DND-41 (cell line): ENCODE measurements at regions not wholly inside any gene's neighbourhood (a gene's known extent, or its start where the extent isn't known, plus 50 kb on each side); places are given as distances from the start of the nearest gene placed in this dataset.

Experiments used
- ATAC-seq: fragments of 200-7000 bp; cut with Tn5 transposase; 3 replicates; pipeline ENCODE4 v1.9.1; 2021; ENCODE audit warnings: low read depth; ENCODE audit not compliant: insufficient read depth
- DNase-seq: peaks from one replicate; pipeline ENCODE4 v3.0.0-alpha.2; 2020
- H2AFZ ChIP-seq: 2 replicates; pipeline ENCODE4 v1.6.0; 2012; ENCODE audit warnings: low read depth, low read length
- H3K27ac ChIP-seq: 2 replicates; pipeline ENCODE4 v1.5.1; 2012; ENCODE audit warnings: low read length, inconsistent platforms
- H3K27me3 ChIP-seq: fragments of 200-600 bp; sonication (generic); 2 replicates; pipeline ENCODE4 v1.6.0; 2012; ENCODE audit warnings: low read length, mild to moderate bottlenecking, inconsistent platforms; ENCODE audit not compliant: insufficient read depth, poor library complexity
- H3K36me3 ChIP-seq: 2 replicates; pipeline ENCODE4 v1.5.1; 2012; ENCODE audit warnings: low read length, inconsistent platforms; ENCODE audit not compliant: insufficient read depth
- H3K4me1 ChIP-seq: 2 replicates; pipeline ENCODE4 v1.5.1; 2012; ENCODE audit warnings: mild to moderate bottlenecking, low read length; ENCODE audit not compliant: insufficient read depth
- H3K4me2 ChIP-seq: 2 replicates; pipeline ENCODE4 v1.6.0; 2012; ENCODE audit warnings: mild to moderate bottlenecking, moderate library complexity, low read length, inconsistent platforms; ENCODE audit not compliant: insufficient read depth
- H3K4me3 ChIP-seq, 2 experiments: fragments of 200-600 bp in 1 of 2; shearing (Covaris generic) in 1 of 2; 2 replicates each; pipeline ENCODE4 v1.5.1; 2012 to 2016; ENCODE audit warnings: inconsistent platforms in 2 of 2, low read length in 2 of 2, mild to moderate bottlenecking in 2 of 2, low read depth in 1 of 2, moderate library complexity in 1 of 2
- H3K79me2 ChIP-seq: 2 replicates; pipeline ENCODE4 v1.6.0; 2012; ENCODE audit warnings: low read length, inconsistent platforms; ENCODE audit not compliant: insufficient read depth
- H3K9ac ChIP-seq: 2 replicates; pipeline ENCODE4 v1.6.0; 2012; ENCODE audit warnings: low read depth, mild to moderate bottlenecking, inconsistent platforms, low read length, moderate library complexity
- H3K9me3 ChIP-seq: 2 replicates; pipeline ENCODE4 v1.5.1; 2012; ENCODE audit warnings: low read length, moderate library complexity, mild to moderate bottlenecking, inconsistent platforms; ENCODE audit not compliant: insufficient read depth, severe bottlenecking
- H4K20me1 ChIP-seq: 2 replicates; pipeline ENCODE4 v1.6.0; 2012; ENCODE audit warnings: low read length; ENCODE audit not compliant: insufficient read depth
- EZH2 ChIP-seq: IDR thresholded peaks from 3 replicates; pipeline ENCODE4 v1.6.1; 2012; ENCODE audit warnings: borderline replicate concordance, low read depth, mild to moderate bottlenecking, moderate library complexity, low read length, inconsistent platforms; ENCODE audit not compliant: severe bottlenecking
- TF ChIP-seq, protein P1 (sequence below): IDR thresholded peaks from 2 replicates; pipeline ENCODE4 v1.5.1; 2012; ENCODE audit warnings: borderline replicate concordance, low read length, moderate library complexity, mild to moderate bottlenecking; ENCODE audit not compliant: poor library complexity, severe bottlenecking; ENCODE audit errors: extremely low read depth

DNA sequence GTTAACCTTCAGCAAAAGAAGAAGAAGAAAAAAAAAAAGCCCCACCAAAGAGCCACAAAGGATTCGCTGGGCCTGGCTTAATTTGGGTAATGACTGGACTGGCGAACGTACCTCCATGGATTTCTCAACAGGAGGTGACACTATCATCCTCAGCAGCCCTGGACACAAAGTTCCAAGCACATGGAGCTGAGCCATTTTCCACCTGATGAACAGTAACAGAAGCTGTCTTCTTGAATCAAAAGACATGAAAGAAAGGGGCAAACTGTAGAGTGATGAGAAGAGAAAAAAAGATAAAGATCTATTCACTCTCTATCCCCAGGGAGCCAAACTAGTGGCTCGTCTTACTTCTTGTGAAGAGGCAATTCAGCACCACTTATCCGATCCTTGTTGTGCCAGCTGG, 150.2 kb upstream of the TRPM3 start:
- Histone ChIP-seq H3K27me3 (no peaks in the 10 kb centered on the region), H3K79me2 (no peaks in the 10 kb centered on the region), H4K20me1 (no peaks in the 10 kb centered on the region), H3K36me3 (no peaks in the 10 kb centered on the region), H3K9ac (no peak overlapping the region), H3K4me3 (no peak overlapping the region), H2AFZ (no peak overlapping the region), H3K9me3 (no peaks in the 10 kb centered on the region), H3K4me1 (no peaks in the 10 kb centered on the region), H3K4me2 (no peak overlapping the region), H3K27ac (no peak overlapping the region)
- ATAC-seq: no peak
- TF ChIP-seq, protein P1, sequence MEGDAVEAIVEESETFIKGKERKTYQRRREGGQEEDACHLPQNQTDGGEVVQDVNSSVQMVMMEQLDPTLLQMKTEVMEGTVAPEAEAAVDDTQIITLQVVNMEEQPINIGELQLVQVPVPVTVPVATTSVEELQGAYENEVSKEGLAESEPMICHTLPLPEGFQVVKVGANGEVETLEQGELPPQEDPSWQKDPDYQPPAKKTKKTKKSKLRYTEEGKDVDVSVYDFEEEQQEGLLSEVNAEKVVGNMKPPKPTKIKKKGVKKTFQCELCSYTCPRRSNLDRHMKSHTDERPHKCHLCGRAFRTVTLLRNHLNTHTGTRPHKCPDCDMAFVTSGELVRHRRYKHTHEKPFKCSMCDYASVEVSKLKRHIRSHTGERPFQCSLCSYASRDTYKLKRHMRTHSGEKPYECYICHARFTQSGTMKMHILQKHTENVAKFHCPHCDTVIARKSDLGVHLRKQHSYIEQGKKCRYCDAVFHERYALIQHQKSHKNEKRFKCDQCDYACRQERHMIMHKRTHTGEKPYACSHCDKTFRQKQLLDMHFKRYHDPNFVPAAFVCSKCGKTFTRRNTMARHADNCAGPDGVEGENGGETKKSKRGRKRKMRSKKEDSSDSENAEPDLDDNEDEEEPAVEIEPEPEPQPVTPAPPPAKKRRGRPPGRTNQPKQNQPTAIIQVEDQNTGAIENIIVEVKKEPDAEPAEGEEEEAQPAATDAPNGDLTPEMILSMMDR: no peak
- no peak for TF ChIP-seq EZH2
- DNase-seq: no peak

DNA sequence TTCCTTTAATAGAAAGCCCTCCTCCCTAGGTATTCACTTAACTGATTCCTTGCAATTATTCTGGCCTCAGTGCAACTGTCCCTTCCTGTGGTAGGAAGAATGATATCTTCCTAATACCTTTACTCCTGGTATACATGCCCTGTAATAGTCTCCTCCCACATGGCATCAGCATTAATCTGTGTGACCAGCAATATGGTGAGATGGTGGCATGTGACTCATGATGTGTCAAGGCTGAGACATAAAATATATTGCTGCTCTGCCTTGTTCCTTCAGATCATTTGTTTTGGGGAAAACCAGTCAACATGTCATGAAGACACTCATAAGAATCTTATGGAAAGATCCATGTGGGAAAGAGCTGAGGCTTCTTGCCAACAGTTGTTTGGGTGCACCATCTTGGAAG, 149.1 kb upstream of the TRPM3 start:
- Histone ChIP-seq H4K20me1 (no peaks in the 10 kb centered on the region), H3K27me3 (peaks cover 3% of the 10 kb centered on the region), H3K9ac (no peak overlapping the region), H3K4me3 (no peak overlapping the region), H3K36me3 (no peaks in the 10 kb centered on the region), H3K27ac (no peak overlapping the region), H3K9me3 (no peaks in the 10 kb centered on the region), H3K4me2 (no peak overlapping the region), H3K79me2 (no peaks in the 10 kb centered on the region), H2AFZ (no peak overlapping the region), H3K4me1 (no peaks in the 10 kb centered on the region)
- DNase-seq (no peak), ATAC-seq (no peak)
- TF ChIP-seq, protein P1: no peak
- no peak for TF ChIP-seq EZH2

DNA sequence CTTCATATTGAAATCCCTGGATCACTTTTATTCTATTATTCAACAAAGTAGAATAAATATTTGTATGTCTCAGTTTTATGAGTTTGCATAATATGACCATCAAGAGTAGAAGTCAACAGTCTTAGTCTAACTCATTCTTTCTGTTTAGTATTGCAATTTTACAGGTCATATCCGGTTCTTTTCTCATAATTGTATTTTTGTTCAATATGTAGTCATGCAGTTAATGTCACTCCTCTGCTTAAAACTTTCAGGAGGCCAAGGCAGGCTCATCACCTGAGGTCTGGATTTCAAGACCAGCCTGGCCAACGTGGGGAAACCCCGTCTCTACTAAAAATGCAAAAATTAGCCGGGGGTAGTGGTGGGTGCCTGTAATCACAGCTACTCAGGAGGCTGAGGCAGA, 148.4 kb upstream of the TRPM3 start:
- Histone ChIP-seq H4K20me1 (no peaks in the 10 kb centered on the region), H3K27me3 (peaks cover 5% of the 10 kb centered on the region), H3K9me3 (no peaks in the 10 kb centered on the region), H3K27ac (no peak overlapping the region), H3K4me1 (no peaks in the 10 kb centered on the region), H2AFZ (no peak overlapping the region), H3K9ac (no peak overlapping the region), H3K79me2 (no peaks in the 10 kb centered on the region), H3K36me3 (no peaks in the 10 kb centered on the region), H3K4me3 (no peak overlapping the region), H3K4me2 (no peak overlapping the region)
- no peak for DNase-seq
- no peak for ATAC-seq
- TF ChIP-seq EZH2: no peak
- TF ChIP-seq, protein P1: no peak
